COLO668 (cell line): ENCODE measurements at regions not wholly inside any gene's neighbourhood (a gene's known extent, or its start where the extent isn't known, plus 50 kb on each side); places are given as distances from the start of the nearest gene placed in this dataset.
"Not testable (repeated sequence)": the region's sequence is repeated elsewhere in the genome, so short reads cannot be mapped to it uniquely, and the experiment has no call there.

ENCODE experiments used
- DNase-seq: peaks from one replicate; lab custom pipeline; 2025; ENCODE audit not compliant: unreplicated experiment; lab: John Stamatoyannopoulos, UW

DNA sequence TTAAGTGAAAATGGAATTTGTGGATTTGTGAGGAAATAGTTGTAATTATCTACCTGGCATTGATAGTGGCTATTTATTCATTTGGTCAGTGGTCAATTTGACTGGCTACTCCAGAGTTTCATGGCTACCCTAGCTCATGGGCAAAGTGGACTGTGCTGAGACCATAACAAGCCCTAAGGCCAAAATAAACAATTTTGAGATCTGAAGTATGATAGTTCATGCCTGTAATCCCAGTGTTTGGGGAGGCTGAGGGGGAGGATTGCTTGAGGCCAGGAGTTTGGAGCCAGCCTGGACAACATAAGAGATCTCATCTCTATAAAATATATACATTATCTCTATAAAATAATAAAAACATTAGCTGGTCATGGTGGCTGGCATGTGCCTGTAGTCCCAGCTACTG lies 311.7 kb downstream of the HIVEP2 start:
- no peak for DNase-seq

- DNase-seq = no peak
Observed at GRCh38 chr6:142635130-142635529, 309.8 kb downstream of the HIVEP2 start.

GRCh38 chr6:142637624-142638351 lies 307.2 kb downstream of the HIVEP2 start:
- DNase-seq = no peak

- DNase-seq = no peak
Observed at GRCh38 chr6:142642651-142643050, 302.3 kb downstream of the HIVEP2 start.

GRCh38 chr6:142644866-142645265 lies 300.1 kb downstream of the HIVEP2 start:
- no peak for DNase-seq

- no peak for DNase-seq
Observed at GRCh38 chr6:142645663-142646062, 299.3 kb downstream of the HIVEP2 start.

- DNase-seq = no peak
Observed at GRCh38 chr6:142647449-142648035, 297.4 kb downstream of the HIVEP2 start.

DNA sequence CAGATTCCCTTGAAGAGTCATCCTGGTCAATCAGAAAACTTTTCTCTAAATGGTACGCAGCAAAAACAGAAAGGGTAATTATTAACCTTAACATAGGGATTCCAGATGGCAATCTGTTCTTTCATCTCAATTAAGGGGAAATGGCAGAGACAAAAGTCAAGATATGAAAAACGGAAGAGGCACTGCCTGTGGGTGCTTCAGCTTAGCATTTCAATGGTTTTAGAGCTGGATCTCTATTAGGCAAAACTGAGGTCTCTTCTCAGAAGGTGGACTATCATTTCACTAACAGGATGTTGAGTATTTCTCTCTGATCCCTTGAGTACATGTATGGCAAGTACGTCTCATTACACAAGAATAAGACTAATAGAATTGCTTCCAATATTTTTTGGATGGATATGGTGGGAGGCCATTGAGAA lies 296.9 kb downstream of the HIVEP2 start:
- no peak for DNase-seq

DNA sequence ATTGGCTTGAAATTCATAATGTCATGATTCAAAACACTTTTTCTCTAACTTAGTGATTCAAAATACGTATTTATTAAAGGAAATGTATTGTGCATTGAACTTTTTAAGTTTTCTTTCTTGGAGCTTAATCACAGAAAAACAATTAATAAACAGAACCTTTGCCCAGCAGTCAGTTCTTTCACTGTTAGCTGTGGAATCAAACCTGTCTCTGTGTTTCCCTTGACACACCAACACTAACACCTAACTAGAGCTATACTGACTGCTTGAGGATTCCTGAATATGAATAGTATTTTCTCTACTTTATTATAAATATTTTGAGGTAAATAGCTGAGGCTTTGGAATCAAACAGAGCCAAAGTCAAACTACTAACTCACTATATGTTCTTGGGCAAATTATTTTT lies 296.4 kb downstream of the HIVEP2 start:
- DNase-seq = no peak

DNA sequence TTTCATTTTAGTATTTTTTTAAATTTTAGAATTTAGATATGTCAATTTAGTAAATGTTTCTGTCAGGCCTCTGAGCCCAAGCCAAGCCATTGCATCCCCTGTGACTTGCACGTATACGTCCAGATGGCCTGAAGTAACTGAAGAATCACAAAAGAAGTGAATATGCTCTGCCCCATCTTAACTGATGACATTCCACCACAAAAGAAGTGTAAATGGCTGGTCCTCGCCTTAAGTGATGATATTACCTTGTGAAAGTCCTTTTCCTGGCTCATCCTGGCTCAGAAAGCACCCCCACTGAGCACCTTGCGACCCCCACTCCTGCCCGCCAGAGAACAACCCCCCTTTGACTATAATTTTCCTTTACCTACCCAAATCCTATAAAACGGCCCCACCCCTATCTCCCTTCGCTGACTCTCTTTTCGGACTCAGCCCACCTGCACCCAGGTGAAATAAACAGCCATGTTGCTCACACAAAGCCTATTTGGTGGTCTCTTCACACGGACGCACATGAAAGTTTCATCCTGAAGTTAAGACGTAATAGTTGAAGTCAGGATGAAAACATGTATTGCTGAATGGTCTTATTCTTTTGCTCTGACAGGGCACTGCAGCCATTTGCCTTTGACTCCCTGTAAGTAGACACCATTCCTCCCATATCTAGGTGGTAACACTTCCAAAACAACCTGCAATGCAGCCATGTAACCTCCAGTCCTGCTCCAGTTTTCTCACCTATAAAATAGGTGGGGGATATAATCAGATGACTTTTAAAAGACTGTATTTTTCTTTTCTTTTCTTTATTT lies 295.3 kb downstream of the HIVEP2 start:
- not testable (repeated sequence) for DNase-seq

GRCh38 chr6:142651384-142651783 lies 293.6 kb downstream of the HIVEP2 start:
- DNase-seq = no peak

GRCh38 chr6:142653710-142654420 lies 291.1 kb downstream of the HIVEP2 start:
- no peak for DNase-seq

DNA sequence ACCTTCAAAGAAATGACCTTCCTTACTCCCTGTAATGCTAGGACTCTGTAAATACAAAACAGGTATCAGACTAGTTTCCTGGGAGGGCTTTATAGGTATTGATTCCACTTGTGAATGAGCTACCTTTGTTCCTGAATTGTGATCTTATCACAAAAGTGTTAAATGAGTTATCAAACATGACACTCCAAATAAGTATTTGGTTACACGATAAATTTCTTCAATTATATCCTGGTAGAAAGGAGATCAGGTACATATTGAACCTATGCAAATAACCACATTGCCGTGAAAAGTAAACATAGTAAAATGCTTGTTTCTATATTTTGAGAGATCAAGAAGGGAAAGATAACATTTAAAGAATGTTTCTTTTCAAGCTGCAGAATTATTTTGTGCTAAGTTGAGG lies 285.3 kb downstream of the HIVEP2 start:
- DNase-seq = no peak

DNA sequence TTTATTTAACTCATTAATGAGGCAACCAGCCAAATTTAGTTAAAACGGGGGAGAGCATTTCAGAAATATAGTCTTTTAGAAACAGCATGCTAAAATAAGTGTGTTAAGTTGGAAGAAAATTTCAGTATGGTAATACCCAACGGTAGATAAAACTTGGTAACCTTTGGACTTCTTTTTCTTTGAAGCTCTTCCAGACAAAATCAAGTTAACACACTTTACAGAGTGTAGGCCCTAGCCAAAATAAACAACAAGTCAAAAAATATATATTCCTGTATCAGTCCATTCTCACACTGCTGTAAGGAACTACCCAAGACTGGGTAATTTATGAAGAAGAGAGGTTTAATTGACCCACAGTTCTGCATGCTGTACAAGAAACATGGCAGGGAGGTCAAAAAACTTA lies 279.6 kb downstream of the HIVEP2 start:
- no peak for DNase-seq

GRCh38 chr6:142666599-142667185 lies 278.3 kb downstream of the HIVEP2 start:
- DNase-seq = no peak

GRCh38 chr6:142669471-142670351 lies 275.3 kb downstream of the HIVEP2 start:
- DNase-seq = no peak

GRCh38 chr6:142671791-142672190 lies 273.2 kb downstream of the HIVEP2 start:
- no peak for DNase-seq

DNA sequence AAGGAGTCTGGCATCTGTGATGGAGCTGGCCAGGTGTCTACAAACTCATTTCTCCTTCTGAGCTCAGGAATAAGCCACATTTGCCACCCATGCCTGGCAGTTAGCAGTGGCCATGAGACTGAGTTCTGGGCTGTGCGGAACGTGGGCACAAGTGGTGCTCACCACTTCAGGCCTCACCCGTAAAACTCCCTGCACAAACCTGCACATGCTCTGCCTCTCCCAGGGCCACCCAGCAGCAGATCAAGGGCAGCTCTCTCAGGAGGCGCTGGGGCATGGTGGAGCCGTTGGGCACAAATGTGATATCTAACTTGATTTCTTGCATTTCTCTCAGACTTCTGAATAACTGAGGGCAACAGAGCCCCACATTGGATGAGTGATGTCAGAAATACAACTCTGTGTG lies 269.5 kb downstream of the HIVEP2 start:
- no peak for DNase-seq

DNA sequence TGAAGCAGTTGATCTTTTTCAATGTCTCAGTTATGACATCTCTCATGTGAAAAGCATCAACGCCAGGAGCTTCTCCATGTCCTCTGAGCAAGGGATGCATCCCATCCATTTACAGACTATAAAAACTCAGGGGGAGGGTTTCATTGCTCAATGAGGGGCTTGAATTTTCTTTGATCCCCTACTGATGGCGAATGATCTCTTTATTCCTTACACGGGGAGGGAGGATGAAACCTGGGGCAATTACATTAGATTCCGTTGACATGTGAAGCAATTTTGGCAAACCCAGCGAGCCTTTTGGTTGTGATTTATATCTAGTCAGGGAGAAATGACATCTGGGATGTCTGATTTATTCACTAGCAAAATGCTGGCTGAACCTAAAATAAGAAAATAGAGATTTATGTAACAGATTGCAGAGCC lies 268.9 kb downstream of the HIVEP2 start:
- no peak for DNase-seq

DNA sequence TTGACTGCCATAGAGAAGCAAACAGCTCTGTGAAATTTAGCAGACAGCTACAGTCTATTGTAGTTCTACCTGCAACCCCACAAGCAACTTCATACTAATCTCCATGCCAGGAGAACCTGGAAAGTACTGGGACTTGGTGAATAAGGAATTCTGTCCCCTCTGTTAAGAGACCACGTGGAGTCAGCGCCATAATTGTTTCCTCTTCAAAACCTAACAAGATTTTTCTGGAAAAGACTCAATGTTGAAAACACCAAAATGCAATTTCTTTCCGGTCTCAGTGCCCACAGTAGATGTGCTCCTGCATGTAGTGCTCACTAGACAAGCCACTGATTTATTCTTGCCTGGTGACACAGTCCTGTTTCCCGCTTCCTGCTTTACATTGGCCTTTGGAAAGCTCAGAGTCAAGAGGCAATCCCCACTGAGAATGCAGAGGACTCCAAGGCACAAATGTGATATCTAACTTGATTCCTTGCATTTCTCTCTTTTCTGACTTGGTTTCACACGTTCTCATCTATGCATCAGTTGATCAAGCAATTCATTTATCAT lies 268.3 kb downstream of the HIVEP2 start:
- DNase-seq = no peak
